ENCODE measurements at regions not wholly inside any gene's neighbourhood (a gene's known extent, or its start where the extent isn't known, plus 50 kb on each side); places are given as distances from the start of the nearest gene placed in this dataset.

- H2AK5ac ChIP-seq (ENCODE audit: low read depth, low read length), result no peak overlapping the region
- no peak overlapping the region for H3K27ac ChIP-seq (ENCODE audit: insufficient read depth, low read length)
- WGBS, 2 experiments (ENCODE audit: extremely low coverage in 2 of 2, insufficient read length in 1 of 2), result no CpG with 5 or more reads among the region's 3 CpGs
- ATAC-seq (ENCODE audit: low read depth) (no peak), DNase-seq (no peak)
- no peak overlapping the region for H2BK15ac ChIP-seq (ENCODE audit: low read depth, low read length)
- POLR2A ChIA-PET (ENCODE audit: unreplicated experiment), result no interaction called here
- H3K4ac ChIP-seq (ENCODE audit: low read depth, low read length), result no peak overlapping the region
- no peaks in the 10 kb centered on the region for H3K9me1 ChIP-seq (ENCODE audit: insufficient read depth, low read length)
- no peak overlapping the region for H2AFZ ChIP-seq (replicated peaks; ENCODE audit: low read length, poor library complexity)
- no peak overlapping the region for H2AK9ac ChIP-seq (replicated peaks; ENCODE audit: low read depth, low read length, poor library complexity)
- no peak overlapping the region for H4K91ac ChIP-seq (ENCODE audit: insufficient read depth, low read depth, low read length)
- H2BK20ac ChIP-seq (ENCODE audit: low read depth, low read length), result no peak overlapping the region
- no peaks in the 10 kb centered on the region for H3K27me3 ChIP-seq (ENCODE audit: control insufficient read depth, insufficient read depth, low read length)
- no peak overlapping the region for H2BK120ac ChIP-seq (ENCODE audit: low read depth, low read length)
- no peaks in the 10 kb centered on the region for H3K36me3 ChIP-seq (ENCODE audit: control insufficient read depth, insufficient read depth, low read length)
- H3K4me1 ChIP-seq (ENCODE audit: control insufficient read depth, insufficient read depth, low read length), result no peaks in the 10 kb centered on the region
- no peak overlapping the region for H3K9ac ChIP-seq (ENCODE audit: low read depth, low read length)
- no peaks in the 10 kb centered on the region for H3K9me3 ChIP-seq (ENCODE audit: control insufficient read depth, insufficient read depth, low read length)
- no peaks in the 10 kb centered on the region for H4K20me1 ChIP-seq (ENCODE audit: insufficient read depth, low read length)
- H3K23ac ChIP-seq (ENCODE audit: low read depth, low read length), result no peak overlapping the region
- in situ Hi-C loops (cut with MboI; ENCODE audit: low sequenced_read_pairs), result no loop called here
- intact Hi-C loops (cut with micrococcal nuclease), result no loop called here
- H3K79me1 ChIP-seq (ENCODE audit: low read depth in 1 of 2, low read length in 2 of 2), result no peaks in the 10 kb centered on the region
- no peak overlapping the region for H3K18ac ChIP-seq (ENCODE audit: low read depth, low read length)
- BruUV-seq (replicated peaks), result no TSS peak
- no peak overlapping the region for H3K4me2 ChIP-seq (ENCODE audit: low read depth, low read length)
- no peak overlapping the region for H4K8ac ChIP-seq (ENCODE audit: low read depth in 2 of 2, low read length in 2 of 2)
- no peak overlapping the region for H3K14ac ChIP-seq (replicated peaks; ENCODE audit: low read depth, low read length)
- no peak overlapping the region for H3K56ac ChIP-seq (ENCODE audit: extremely low read depth, insufficient read depth, low read length)
- TF ChIP-seq RAD21 (IDR thresholded peaks at IDR 0.05; ENCODE audit: low read length) (no peak), CEBPB (IDR thresholded peaks at IDR 0.05; ENCODE audit: low read depth, low read length) (0 out of 2 replicates have a peak, but pooled peaks have one; percentile 8)
- CTCF ChIA-PET, result no interaction called here
- dilution Hi-C loops (cut with HindIII; ENCODE audit: low sequenced_read_pairs, unreplicated experiment), result no loop called here
- no peak overlapping the region for H3K4me3 ChIP-seq (ENCODE audit: insufficient read depth, low read depth, low read length)
- no peak overlapping the region for H2BK5ac ChIP-seq (ENCODE audit: low read depth, low read length, poor library complexity, severe bottlenecking)
- no peak overlapping the region for H4K5ac ChIP-seq (ENCODE audit: low read depth, low read length)
Measured at GRCh38 chrX:124619710-124620109, 273.3 kb downstream of the SH2D1A start.
